ENCODE measurements at regions not wholly inside any gene's neighbourhood (a gene's known extent, or its start where the extent isn't known, plus 50 kb on each side); places are given as distances from the start of the nearest gene placed in this dataset.

GRCh38 chr17:71142333-71142732 lies 973.0 kb downstream of the KCNJ2 start:
- no peak for DNase-seq (ENCODE audit: low spot score)

- DNase-seq (ENCODE audit: low spot score) = no peak
These were observed 975.3 kb upstream of the SOX9 start for GRCh38 chr17:71145486-71145885.

- DNase-seq (ENCODE audit: low spot score) = no peak
These were observed 972.9 kb upstream of the SOX9 start for GRCh38 chr17:71147906-71148305.

GRCh38 chr17:71149607-71150006 lies 971.2 kb upstream of the SOX9 start:
- no peak for DNase-seq (ENCODE audit: low spot score)

GRCh38 chr17:71157297-71157696 lies 963.5 kb upstream of the SOX9 start:
- DNase-seq (ENCODE audit: low spot score) = no peak

GRCh38 chr17:71158437-71158836 lies 962.4 kb upstream of the SOX9 start:
- DNase-seq (ENCODE audit: low spot score) = no peak

- peak; percentile 95 for DNase-seq (ENCODE audit: low spot score)
These were observed 957.6 kb upstream of the SOX9 start for GRCh38 chr17:71163121-71163812.

GRCh38 chr17:71163813-71164122 lies 957.1 kb upstream of the SOX9 start:
- no peak for DNase-seq (ENCODE audit: low spot score)

GRCh38 chr17:71164561-71164960 lies 956.3 kb upstream of the SOX9 start:
- DNase-seq (ENCODE audit: low spot score) = no peak

- DNase-seq (ENCODE audit: low spot score) = no peak
These were observed 954.5 kb upstream of the SOX9 start for GRCh38 chr17:71166311-71166710.

GRCh38 chr17:71168053-71168741 lies 952.6 kb upstream of the SOX9 start:
- DNase-seq (ENCODE audit: low spot score) = no peak

- DNase-seq (ENCODE audit: low spot score) = no peak
These were observed 950.8 kb upstream of the SOX9 start for GRCh38 chr17:71170070-71170469.

GRCh38 chr17:71171270-71171669 lies 949.5 kb upstream of the SOX9 start:
- DNase-seq (ENCODE audit: low spot score) = no peak

- no peak for DNase-seq (ENCODE audit: low spot score)
These were observed 946.8 kb upstream of the SOX9 start for GRCh38 chr17:71173991-71174390.

- no peak for DNase-seq (ENCODE audit: low spot score)
These were observed 944.5 kb upstream of the SOX9 start for GRCh38 chr17:71176331-71176730.

- no peak for DNase-seq (ENCODE audit: low spot score)
These were observed 943.8 kb upstream of the SOX9 start for GRCh38 chr17:71176928-71177443.

- DNase-seq (ENCODE audit: low spot score) = peak; percentile 90
These were observed 939.9 kb upstream of the SOX9 start for GRCh38 chr17:71180801-71181385.

GRCh38 chr17:71183066-71183660 lies 937.7 kb upstream of the SOX9 start:
- DNase-seq (ENCODE audit: low spot score) = no peak

- DNase-seq (ENCODE audit: low spot score) = no peak
These were observed 936.1 kb upstream of the SOX9 start for GRCh38 chr17:71184716-71185115.

GRCh38 chr17:71187145-71187878 lies 933.5 kb upstream of the SOX9 start:
- no peak for DNase-seq (ENCODE audit: low spot score)

- DNase-seq (ENCODE audit: low spot score) = peak; percentile 91
These were observed 931.9 kb upstream of the SOX9 start for GRCh38 chr17:71188811-71189492.

- no peak for DNase-seq (ENCODE audit: low spot score)
These were observed 931.4 kb upstream of the SOX9 start for GRCh38 chr17:71189493-71189831.

All from H4 (cell line).